DND-41 (cell line): ENCODE measurements at regions not wholly inside any gene's neighbourhood (a gene's known extent, or its start where the extent isn't known, plus 50 kb on each side); places are given as distances from the start of the nearest gene placed in this dataset.
"Not testable (repeated sequence)": the region's sequence is repeated elsewhere in the genome, so short reads cannot be mapped to it uniquely, and the experiment has no call there.

ENCODE experiments used
- ATAC-seq: fragments of 200-7000 bp; cut with Tn5 transposase; 3 replicates; pipeline ENCODE4 v1.9.1; 2021; ENCODE audit warnings: low read depth; ENCODE audit not compliant: insufficient read depth
- DNase-seq: peaks from one replicate; pipeline ENCODE4 v3.0.0-alpha.2; 2020
- H2AFZ ChIP-seq: 2 replicates; pipeline ENCODE4 v1.6.0; 2012; ENCODE audit warnings: low read depth, low read length
- H3K27ac ChIP-seq: 2 replicates; pipeline ENCODE4 v1.5.1; 2012; ENCODE audit warnings: low read length, inconsistent platforms
- H3K27me3 ChIP-seq: fragments of 200-600 bp; sonication (generic); 2 replicates; pipeline ENCODE4 v1.6.0; 2012; ENCODE audit warnings: low read length, mild to moderate bottlenecking, inconsistent platforms; ENCODE audit not compliant: insufficient read depth, poor library complexity
- H3K36me3 ChIP-seq: 2 replicates; pipeline ENCODE4 v1.5.1; 2012; ENCODE audit warnings: low read length, inconsistent platforms; ENCODE audit not compliant: insufficient read depth
- H3K4me1 ChIP-seq: 2 replicates; pipeline ENCODE4 v1.5.1; 2012; ENCODE audit warnings: mild to moderate bottlenecking, low read length; ENCODE audit not compliant: insufficient read depth
- H3K4me2 ChIP-seq: 2 replicates; pipeline ENCODE4 v1.6.0; 2012; ENCODE audit warnings: mild to moderate bottlenecking, moderate library complexity, low read length, inconsistent platforms; ENCODE audit not compliant: insufficient read depth
- H3K4me3 ChIP-seq, 2 experiments: fragments of 200-600 bp in 1 of 2; shearing (Covaris generic) in 1 of 2; 2 replicates each; pipeline ENCODE4 v1.5.1; 2012 to 2016; ENCODE audit warnings: inconsistent platforms in 2 of 2, low read length in 2 of 2, mild to moderate bottlenecking in 2 of 2, low read depth in 1 of 2, moderate library complexity in 1 of 2
- H3K79me2 ChIP-seq: 2 replicates; pipeline ENCODE4 v1.6.0; 2012; ENCODE audit warnings: low read length, inconsistent platforms; ENCODE audit not compliant: insufficient read depth
- H3K9ac ChIP-seq: 2 replicates; pipeline ENCODE4 v1.6.0; 2012; ENCODE audit warnings: low read depth, mild to moderate bottlenecking, inconsistent platforms, low read length, moderate library complexity
- H3K9me3 ChIP-seq: 2 replicates; pipeline ENCODE4 v1.5.1; 2012; ENCODE audit warnings: low read length, moderate library complexity, mild to moderate bottlenecking, inconsistent platforms; ENCODE audit not compliant: insufficient read depth, severe bottlenecking
- H4K20me1 ChIP-seq: 2 replicates; pipeline ENCODE4 v1.6.0; 2012; ENCODE audit warnings: low read length; ENCODE audit not compliant: insufficient read depth

- not testable (repeated sequence) for H3K9ac ChIP-seq, H2AFZ ChIP-seq, H3K4me2 ChIP-seq, H3K4me3 ChIP-seq, H3K27ac ChIP-seq, ATAC-seq, H3K27me3 ChIP-seq, H3K36me3 ChIP-seq, H4K20me1 ChIP-seq, DNase-seq, H3K4me1 ChIP-seq, H3K9me3 ChIP-seq, H3K79me2 ChIP-seq
Measured at GRCh38 chr15:21174761-21175160, 265.5 kb downstream of the POTEB3 start.

DNA sequence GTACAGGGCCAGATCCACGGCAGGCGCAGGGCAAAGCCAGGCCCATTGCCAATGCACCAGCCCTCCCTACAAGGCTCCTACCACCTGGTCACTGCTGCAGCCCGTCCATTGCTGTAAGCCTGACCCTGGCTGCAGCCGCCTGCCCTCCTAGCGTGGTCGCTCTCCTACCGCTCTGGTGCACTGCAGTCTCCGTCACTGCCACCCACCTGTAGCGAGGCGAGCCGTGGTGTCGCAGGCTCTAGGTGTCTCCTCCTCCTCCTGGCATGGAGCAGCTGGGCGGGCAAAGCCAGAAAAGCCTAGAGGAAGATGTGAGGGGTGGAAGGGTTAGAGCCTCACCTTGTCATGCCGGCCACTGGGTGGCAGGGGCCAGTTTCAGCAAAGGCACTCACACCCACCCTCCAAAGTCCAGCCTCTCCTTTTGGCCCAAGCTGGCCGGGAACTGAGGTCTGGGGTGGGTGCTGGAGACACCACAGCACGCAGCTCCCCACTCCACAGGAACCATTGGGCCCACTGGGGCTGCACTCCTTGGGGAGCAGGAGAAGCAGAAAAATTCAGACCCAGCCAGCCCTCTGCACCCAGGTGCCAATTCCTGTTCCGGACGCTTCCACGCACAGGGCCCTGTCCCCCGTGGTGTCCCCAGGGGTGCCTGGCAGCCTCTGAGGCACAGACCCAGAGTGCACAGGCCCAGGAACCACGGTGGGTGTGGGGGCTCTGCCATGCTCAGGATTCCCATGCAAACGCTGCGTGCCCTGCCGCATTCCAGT is 285.3 kb upstream of the POTEB2 start:
- not testable (repeated sequence) for H3K9ac ChIP-seq, H3K4me3 ChIP-seq, ATAC-seq

GRCh38 chr15:21148136-21148535 is 282.0 kb upstream of the POTEB2 start:
- H3K4me3 ChIP-seq, H3K4me1 ChIP-seq, H2AFZ ChIP-seq, DNase-seq, H3K9me3 ChIP-seq, ATAC-seq, H3K27me3 ChIP-seq, H3K27ac ChIP-seq, H3K36me3 ChIP-seq, H3K9ac ChIP-seq, H4K20me1 ChIP-seq, H3K4me2 ChIP-seq, H3K79me2 ChIP-seq: not testable (repeated sequence)

More for the DNA sequence above, 285.3 kb upstream of the POTEB2 start:
- not testable (repeated sequence) for H2AFZ ChIP-seq, H3K79me2 ChIP-seq, H3K4me2 ChIP-seq, H3K27ac ChIP-seq, H4K20me1 ChIP-seq, DNase-seq, H3K36me3 ChIP-seq, H3K27me3 ChIP-seq, H3K9me3 ChIP-seq, H3K4me1 ChIP-seq

DNA sequence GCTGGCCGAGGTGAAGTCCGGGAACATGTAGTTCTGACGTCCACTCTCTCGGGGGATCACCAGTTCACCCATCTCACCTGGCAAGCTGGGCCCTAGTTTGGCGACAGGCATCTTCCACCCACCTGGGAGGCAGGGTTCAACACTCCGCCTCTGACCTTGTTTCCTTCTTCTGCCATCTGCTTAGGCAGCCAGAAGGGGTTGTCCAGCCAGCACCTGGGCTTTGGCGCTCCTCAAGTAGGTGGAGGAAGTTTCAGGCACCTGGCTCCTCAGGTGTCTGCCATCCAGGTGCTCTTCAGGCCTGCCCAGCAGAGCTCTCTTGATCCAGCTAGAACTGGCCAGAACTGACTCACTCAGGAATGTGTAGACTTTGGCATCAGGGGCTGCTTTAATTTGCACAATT is 267.8 kb upstream of the POTEB2 start:
- not testable (repeated sequence) for ATAC-seq

GRCh38 chr15:21112271-21113053 is 246.3 kb upstream of the POTEB2 start:
- H3K27me3 ChIP-seq, ATAC-seq, H3K9me3 ChIP-seq, H3K36me3 ChIP-seq, H3K9ac ChIP-seq, H4K20me1 ChIP-seq, H3K4me3 ChIP-seq, DNase-seq, H3K4me2 ChIP-seq, H3K4me1 ChIP-seq, H3K27ac ChIP-seq, H3K79me2 ChIP-seq, H2AFZ ChIP-seq: not testable (repeated sequence)

More for the DNA sequence above, 267.8 kb upstream of the POTEB2 start:
- not testable (repeated sequence) for H3K79me2 ChIP-seq, H3K9ac ChIP-seq, H3K27ac ChIP-seq, H3K4me1 ChIP-seq, H3K4me3 ChIP-seq, H4K20me1 ChIP-seq, H3K27me3 ChIP-seq, H3K36me3 ChIP-seq, DNase-seq, H3K9me3 ChIP-seq, H2AFZ ChIP-seq, H3K4me2 ChIP-seq

- not testable (repeated sequence) for H3K36me3 ChIP-seq, H3K27me3 ChIP-seq, DNase-seq, H3K27ac ChIP-seq, H3K4me3 ChIP-seq, ATAC-seq, H3K9me3 ChIP-seq, H3K79me2 ChIP-seq, H3K4me2 ChIP-seq, H4K20me1 ChIP-seq, H2AFZ ChIP-seq, H3K4me1 ChIP-seq, H3K9ac ChIP-seq
Measured at GRCh38 chr15:21111861-21112260, 245.7 kb upstream of the POTEB2 start.

GRCh38 chr15:21111172-21111571 is 245.1 kb upstream of the POTEB2 start:
- not testable (repeated sequence) for H3K9me3 ChIP-seq, DNase-seq, H3K4me3 ChIP-seq, H3K4me2 ChIP-seq, H3K4me1 ChIP-seq, H3K36me3 ChIP-seq, H4K20me1 ChIP-seq, H3K9ac ChIP-seq, H2AFZ ChIP-seq, ATAC-seq, H3K27ac ChIP-seq, H3K79me2 ChIP-seq, H3K27me3 ChIP-seq

DNA sequence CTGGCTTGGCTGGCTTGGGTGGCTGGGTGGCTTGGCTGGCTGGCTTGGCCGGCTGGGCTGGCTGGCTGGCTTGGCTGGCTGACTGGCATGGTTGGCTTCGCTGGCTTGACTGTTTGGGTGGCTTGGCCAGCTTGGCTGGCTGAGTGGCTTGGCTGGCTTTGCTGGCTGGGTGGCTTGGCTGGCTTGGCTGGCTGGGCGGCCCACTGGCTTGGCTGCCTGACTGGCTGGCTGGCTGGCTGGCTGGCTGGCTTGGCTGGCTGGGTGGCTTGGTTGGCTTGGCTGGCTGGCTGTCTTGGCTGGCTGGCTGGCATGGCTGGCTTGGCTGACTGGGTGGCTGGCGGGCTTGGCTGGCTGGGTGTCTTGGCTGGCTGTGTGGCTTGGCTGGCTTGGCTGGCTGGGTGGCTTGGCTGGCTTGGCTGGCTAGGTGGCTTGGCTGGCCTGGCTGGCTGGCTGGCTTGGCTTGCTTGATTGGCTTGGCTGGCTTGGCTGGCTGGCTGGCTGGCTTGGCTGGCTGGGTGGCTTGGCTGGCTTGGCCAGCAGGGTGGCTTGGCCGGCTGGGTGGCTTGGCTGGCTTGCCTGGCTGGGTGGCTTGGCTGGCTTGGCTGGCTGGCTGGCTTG is 244.2 kb upstream of the POTEB2 start:
- DNase-seq, H2AFZ ChIP-seq, H3K27me3 ChIP-seq, H3K9ac ChIP-seq, H3K79me2 ChIP-seq, H3K4me3 ChIP-seq, ATAC-seq, H3K9me3 ChIP-seq, H3K4me2 ChIP-seq, H3K36me3 ChIP-seq, H3K4me1 ChIP-seq, H3K27ac ChIP-seq, H4K20me1 ChIP-seq: not testable (repeated sequence)
